ENCODE measurements at regions not wholly inside any gene's neighbourhood (a gene's known extent, or its start where the extent isn't known, plus 50 kb on each side); places are given as distances from the start of the nearest gene placed in this dataset.
"Not testable (repeated sequence)": the region's sequence is repeated elsewhere in the genome, so short reads cannot be mapped to it uniquely, and the experiment has no call there.

DNA sequence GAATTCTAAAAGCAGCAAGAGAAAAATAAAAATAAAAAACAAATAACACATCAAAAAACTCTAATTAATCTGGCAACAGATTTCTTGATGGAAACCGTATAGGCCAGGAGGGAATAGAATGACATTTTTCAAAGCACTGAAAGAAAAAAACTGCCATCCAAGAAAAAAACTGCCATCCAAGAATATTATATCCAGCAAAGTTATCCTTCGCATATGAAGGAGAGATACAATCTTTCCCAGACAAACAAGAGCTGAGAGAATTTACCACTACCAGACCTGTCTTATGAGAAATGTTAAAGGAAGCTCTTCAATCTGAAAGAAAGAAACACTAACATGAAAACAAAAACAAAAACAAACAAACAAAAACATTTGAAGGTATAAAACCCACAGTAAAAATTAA, 214.8 kb downstream of the EMP1 start:
- H3K4me3 ChIP-seq (ENCODE audit: low read length) = no peak overlapping the region
- TF ChIP-seq, protein P1, sequence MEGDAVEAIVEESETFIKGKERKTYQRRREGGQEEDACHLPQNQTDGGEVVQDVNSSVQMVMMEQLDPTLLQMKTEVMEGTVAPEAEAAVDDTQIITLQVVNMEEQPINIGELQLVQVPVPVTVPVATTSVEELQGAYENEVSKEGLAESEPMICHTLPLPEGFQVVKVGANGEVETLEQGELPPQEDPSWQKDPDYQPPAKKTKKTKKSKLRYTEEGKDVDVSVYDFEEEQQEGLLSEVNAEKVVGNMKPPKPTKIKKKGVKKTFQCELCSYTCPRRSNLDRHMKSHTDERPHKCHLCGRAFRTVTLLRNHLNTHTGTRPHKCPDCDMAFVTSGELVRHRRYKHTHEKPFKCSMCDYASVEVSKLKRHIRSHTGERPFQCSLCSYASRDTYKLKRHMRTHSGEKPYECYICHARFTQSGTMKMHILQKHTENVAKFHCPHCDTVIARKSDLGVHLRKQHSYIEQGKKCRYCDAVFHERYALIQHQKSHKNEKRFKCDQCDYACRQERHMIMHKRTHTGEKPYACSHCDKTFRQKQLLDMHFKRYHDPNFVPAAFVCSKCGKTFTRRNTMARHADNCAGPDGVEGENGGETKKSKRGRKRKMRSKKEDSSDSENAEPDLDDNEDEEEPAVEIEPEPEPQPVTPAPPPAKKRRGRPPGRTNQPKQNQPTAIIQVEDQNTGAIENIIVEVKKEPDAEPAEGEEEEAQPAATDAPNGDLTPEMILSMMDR (conservative IDR thresholded peaks at IDR 0.05; ENCODE audit: low read depth, low read length) = no peak
- DNase-seq (ENCODE audit: low read depth) = no peak

DNA sequence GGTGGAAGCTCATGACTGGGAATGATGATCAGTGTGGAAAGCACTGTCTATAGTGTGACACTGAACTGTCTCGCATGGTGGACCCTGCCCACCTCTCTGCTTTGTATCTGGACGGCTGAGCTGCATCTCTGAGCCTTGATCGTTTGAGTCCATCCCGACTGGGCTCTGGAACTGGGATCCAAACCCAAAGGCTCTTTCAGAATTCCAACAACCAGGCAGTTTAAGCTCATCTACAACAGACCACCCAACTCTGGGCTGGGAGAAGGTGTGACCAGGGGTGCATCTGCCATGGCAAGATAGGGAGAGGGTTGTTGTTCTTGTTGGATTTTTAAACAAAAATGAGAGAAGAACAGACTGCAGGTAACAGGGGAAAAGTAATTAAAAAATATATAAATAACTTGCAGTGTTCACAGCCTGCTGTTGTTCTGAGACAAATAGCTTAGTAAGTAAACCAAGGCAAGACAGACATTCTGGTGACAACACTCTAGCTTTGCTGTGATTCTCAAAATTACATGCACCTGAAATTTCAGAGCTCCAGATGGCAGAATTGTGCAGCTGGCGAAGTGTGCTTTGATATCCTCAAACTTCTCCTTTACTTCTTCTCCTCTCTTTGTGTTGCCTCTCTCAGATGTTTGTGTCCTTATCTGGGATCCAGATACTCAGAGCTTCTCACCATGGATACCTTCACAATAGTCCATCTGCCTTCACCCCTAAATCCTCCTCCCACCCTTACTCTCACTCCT, 209.6 kb downstream of the EMP1 start:
- DNase-seq (ENCODE audit: low read depth) = no peak
- TF ChIP-seq, protein P1 (conservative IDR thresholded peaks at IDR 0.05; ENCODE audit: low read depth, low read length) = no peak
- H3K4me3 ChIP-seq (ENCODE audit: low read length) = no peak overlapping the region

DNA sequence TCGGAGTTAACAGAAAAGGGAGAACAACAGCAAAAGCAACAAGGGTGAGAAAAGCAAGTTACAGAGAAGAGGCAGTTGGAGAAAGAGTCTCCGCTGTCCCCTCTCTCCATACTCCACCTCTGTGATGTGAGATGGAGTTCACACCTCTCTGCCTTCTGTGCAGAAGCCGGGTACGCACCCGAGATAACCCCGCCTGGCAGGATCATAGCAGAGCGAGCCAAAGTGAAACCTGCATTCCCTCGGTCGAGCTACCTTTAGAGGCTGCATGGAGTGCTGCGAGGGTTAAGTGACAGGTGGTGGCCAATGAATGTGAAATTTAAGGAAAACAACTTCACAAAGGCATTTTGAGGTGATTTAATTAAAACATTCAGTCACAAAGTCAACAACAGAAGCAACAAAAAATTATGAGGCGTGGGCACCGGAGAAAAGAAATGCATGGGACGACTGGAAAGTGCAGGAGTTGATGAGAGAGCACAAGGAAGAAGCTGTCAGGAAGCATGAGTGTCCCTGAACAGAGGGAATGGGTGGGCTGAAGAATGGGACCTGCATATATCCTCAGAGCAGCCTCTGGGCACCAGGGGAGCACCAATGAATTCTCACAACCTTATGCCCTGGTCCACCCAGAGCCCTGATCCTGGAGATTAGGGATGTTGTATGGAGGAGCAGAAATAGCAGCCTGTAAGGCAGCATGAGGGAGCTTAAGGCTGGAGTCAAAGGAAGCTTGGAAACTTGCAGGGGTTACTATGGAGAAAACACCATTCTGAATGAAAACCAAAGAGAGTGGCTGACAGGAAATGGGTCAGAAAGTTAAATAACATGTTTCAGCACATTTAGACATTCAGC, 208.3 kb downstream of the EMP1 start:
- TF ChIP-seq, protein P1 (conservative IDR thresholded peaks at IDR 0.05; ENCODE audit: low read depth, low read length) = no peak
- H3K4me3 ChIP-seq (ENCODE audit: low read length) = no peak overlapping the region

DNA sequence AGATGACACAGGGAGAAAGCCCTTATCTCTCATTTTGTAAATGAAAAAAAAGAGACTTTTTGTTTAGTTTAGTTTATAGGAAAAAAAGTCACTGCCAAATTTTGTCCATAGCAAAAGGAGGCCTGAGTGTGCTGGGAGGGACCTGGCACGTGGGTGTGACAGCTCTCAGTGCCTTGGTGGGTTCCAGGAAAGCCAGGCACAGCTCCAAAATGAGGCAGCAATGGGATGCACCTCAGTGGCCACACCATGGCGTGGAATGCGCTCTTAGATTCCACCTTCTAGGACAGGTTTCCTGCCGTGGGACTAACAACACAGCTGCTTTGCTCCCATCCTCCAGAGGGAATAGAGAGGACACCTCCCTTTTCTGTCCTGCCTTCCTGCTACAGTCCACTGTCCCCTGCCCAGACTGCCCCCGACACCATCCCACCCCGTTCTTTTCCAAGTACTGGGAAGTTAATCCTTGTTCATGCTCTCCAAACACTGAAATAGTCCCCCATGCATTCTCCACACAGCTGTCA, 207.6 kb downstream of the EMP1 start:
- no peak for DNase-seq (ENCODE audit: low read depth)
- no peak overlapping the region for H3K4me3 ChIP-seq (ENCODE audit: low read length)
- TF ChIP-seq, protein P1 (conservative IDR thresholded peaks at IDR 0.05; ENCODE audit: low read depth, low read length) = no peak

More for the DNA sequence above, 208.3 kb downstream of the EMP1 start:
- no peak for DNase-seq (ENCODE audit: low read depth)

DNA sequence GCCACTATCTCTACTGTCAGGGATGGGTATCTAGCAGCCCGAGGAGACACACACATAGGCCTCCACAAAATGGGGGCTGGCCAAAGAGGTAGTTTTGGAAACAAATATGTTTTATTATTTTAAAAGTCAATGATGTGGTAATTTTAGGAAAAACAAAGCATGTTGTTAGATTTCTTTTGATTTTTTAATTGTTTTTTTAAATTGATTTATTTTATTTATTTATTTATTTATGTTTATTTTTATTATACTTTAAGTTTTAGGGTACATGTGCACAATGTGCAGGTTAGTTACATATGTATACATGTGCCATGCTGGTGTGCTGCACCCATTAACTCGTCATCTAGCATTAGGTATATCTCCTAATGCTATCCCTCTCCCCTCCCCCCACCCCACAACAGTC, 194.8 kb downstream of the EMP1 start:
- not testable (repeated sequence) for DNase-seq (ENCODE audit: low read depth); H3K4me3 ChIP-seq (ENCODE audit: low read length)

DNA sequence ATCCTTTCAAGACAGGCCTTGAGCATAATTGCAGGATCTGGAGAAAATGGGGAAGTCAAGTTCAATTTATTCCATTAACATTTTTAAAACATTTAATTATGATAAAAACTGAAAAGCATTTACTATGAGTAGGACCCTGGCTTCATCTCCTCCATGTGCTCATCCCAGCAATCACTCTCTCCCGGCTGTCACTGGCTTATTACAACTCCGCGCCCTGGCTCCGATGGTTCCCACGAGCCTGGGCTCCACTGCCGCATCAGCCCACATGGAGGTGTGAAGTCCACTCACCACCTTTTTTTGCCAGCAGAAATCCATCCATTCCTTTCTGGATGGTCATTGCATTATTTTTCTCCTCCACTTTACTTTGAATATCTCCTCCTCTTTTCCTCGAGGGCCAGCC, 194.4 kb downstream of the EMP1 start:
- no peak overlapping the region for H3K4me3 ChIP-seq (ENCODE audit: low read length)
- TF ChIP-seq, protein P1 (conservative IDR thresholded peaks at IDR 0.05; ENCODE audit: low read depth, low read length) = no peak
- DNase-seq (ENCODE audit: low read depth) = no peak

DNA sequence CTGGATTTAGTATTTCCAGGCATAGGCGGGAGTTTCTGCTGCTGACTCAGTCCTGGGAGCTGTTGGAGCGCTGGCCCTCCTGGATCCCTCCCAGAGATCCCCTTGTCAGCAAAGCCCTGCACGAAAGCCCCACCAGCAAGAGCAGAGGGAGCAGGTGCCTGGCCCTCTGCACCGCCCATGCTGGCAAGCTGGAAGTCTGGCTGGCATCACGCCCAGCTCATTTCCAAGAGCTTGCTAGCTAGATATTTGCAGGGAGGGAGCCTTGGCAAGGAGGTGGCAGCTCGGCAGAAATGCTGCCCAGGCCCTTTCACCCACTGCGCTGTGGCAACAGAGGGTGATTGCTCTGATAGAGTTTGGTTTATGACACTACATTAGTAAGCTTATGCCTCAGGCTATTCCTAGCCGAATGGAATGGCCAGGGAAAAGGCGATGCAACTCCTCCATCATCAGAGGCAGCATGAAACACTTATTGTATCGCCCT, 193.9 kb downstream of the EMP1 start:
- peak; percentile 96 for DNase-seq (ENCODE audit: low read depth)
- H3K4me3 ChIP-seq (ENCODE audit: low read length) = no peak overlapping the region
- TF ChIP-seq, protein P1 (conservative IDR thresholded peaks at IDR 0.05; ENCODE audit: low read depth, low read length) = no peak
